Fibroblast of mammary gland (primary cell): ENCODE measurements at regions not wholly inside any gene's neighbourhood (a gene's known extent, or its start where the extent isn't known, plus 50 kb on each side); places are given as distances from the start of the nearest gene placed in this dataset.
A peak's percentile ranks its signal among the peaks of the same experiment; 100 is the strongest.

Experiments used
- DNase-seq: peaks from one replicate; pipeline ENCODE4 v3.0.0-alpha.2; 2010; ENCODE audit warnings: low read depth
- H3K4me3 ChIP-seq: 2 replicates; pipeline ENCODE4 v1.5.1; 2011; ENCODE audit warnings: low read depth, mild to moderate bottlenecking, low read length, moderate library complexity; ENCODE audit not compliant: control insufficient read depth
- CTCF ChIP-seq: conservative IDR thresholded peaks from 2 replicates; pipeline ENCODE4 v1.5.1; 2011; ENCODE audit warnings: low read depth, low read length, inconsistent platforms; ENCODE audit not compliant: control insufficient read depth, insufficient read depth

GRCh38 chr3:66565301-66565700 is 64.5 kb upstream of the LRIG1 start:
- DNase-seq = no peak
- H3K4me3 ChIP-seq = no peak overlapping the region
- TF ChIP-seq CTCF = no peak

- TF ChIP-seq CTCF = no peak
- DNase-seq = peak; percentile 51
- H3K4me3 ChIP-seq = no peak overlapping the region
These were observed 66.3 kb upstream of the LRIG1 start for GRCh38 chr3:66567077-66567476.

- no peak overlapping the region for H3K4me3 ChIP-seq
- no peak for TF ChIP-seq CTCF
- DNase-seq = no peak
These were observed 71.4 kb upstream of the LRIG1 start for GRCh38 chr3:66572090-66572675.

GRCh38 chr3:66572938-66573710 is 72.3 kb upstream of the LRIG1 start:
- DNase-seq = no peak
- peak; percentile 29 for TF ChIP-seq CTCF

GRCh38 chr3:66574091-66574490 is 73.3 kb upstream of the LRIG1 start:
- no peak overlapping the region for H3K4me3 ChIP-seq
- no peak for TF ChIP-seq CTCF

More at GRCh38 chr3:66572938-66573710, 72.3 kb upstream of the LRIG1 start:
- H3K4me3 ChIP-seq = no peak overlapping the region

GRCh38 chr3:66577426-66578203 is 76.8 kb upstream of the LRIG1 start:
- no peak for DNase-seq
- H3K4me3 ChIP-seq = no peak overlapping the region
- no peak for TF ChIP-seq CTCF

More at GRCh38 chr3:66574091-66574490, 73.3 kb upstream of the LRIG1 start:
- DNase-seq = no peak
